ENCODE measurements at regions not wholly inside any gene's neighbourhood (a gene's known extent, or its start where the extent isn't known, plus 50 kb on each side); places are given as distances from the start of the nearest gene placed in this dataset.

GRCh38 chr12:123078120-123078465 is 72.8 kb downstream of the PITPNM2 start:
- intact Hi-C loops (cut with micrococcal nuclease), result no loop called here
- Mint-ChIP-seq H3K27me3 (ENCODE audit: low read depth in 3 of 3) (peaks cover 2% of the 10 kb centered on the region in 3 donors), H3K9me3 (no peaks in the 10 kb centered on the region), H3K27ac (no peak overlapping the region), H3K4me3 (no peak overlapping the region), H3K4me1 (peaks cover 19% of the 10 kb centered on the region), H3K36me3 (no peaks in the 10 kb centered on the region)
- DNase-seq, result no peak
- Histone ChIP-seq H4K20me1 (ENCODE audit: insufficient read depth, low read length) (no peaks in the 10 kb centered on the region), H3K9me3 (replicated peaks in 1 of 2; ENCODE audit: control insufficient read depth in 1 of 2, insufficient read depth in 1 of 2, low read length in 2 of 2) (no peaks in the 10 kb centered on the region), H3K36me3 (replicated peaks in 1 of 2; ENCODE audit: control insufficient read depth in 1 of 2, insufficient read depth in 2 of 2, low read length in 2 of 2) (no peaks in the 10 kb centered on the region), H3K27me3 (ENCODE audit: control insufficient read depth in 2 of 2, insufficient read depth in 2 of 2, low read length in 2 of 2) (no peaks in the 10 kb centered on the region), H3K27ac (ENCODE audit: low read depth in 1 of 2, low read length in 2 of 2) (no peak overlapping the region), H2AFZ (ENCODE audit: insufficient read depth, low read depth, low read length, poor library complexity, severe bottlenecking) (no peak overlapping the region), H3K4me1 (ENCODE audit: control insufficient read depth in 1 of 2, insufficient read depth in 2 of 2, low read length in 2 of 2) (no peaks in the 10 kb centered on the region), H3K4me3 (replicated peaks in 1 of 3; ENCODE audit: low read depth in 2 of 3, low read length in 3 of 3) (no peak overlapping the region), H3K9ac (ENCODE audit: insufficient read depth, low read length, poor library complexity, severe bottlenecking) (no peak overlapping the region), H3K4me2 (replicated peaks; ENCODE audit: extremely low read depth, low read length, poor library complexity, severe bottlenecking) (no peak overlapping the region), H3K79me2 (ENCODE audit: insufficient read depth, low read length) (no peaks in the 10 kb centered on the region)
- TF ChIP-seq, protein P1, sequence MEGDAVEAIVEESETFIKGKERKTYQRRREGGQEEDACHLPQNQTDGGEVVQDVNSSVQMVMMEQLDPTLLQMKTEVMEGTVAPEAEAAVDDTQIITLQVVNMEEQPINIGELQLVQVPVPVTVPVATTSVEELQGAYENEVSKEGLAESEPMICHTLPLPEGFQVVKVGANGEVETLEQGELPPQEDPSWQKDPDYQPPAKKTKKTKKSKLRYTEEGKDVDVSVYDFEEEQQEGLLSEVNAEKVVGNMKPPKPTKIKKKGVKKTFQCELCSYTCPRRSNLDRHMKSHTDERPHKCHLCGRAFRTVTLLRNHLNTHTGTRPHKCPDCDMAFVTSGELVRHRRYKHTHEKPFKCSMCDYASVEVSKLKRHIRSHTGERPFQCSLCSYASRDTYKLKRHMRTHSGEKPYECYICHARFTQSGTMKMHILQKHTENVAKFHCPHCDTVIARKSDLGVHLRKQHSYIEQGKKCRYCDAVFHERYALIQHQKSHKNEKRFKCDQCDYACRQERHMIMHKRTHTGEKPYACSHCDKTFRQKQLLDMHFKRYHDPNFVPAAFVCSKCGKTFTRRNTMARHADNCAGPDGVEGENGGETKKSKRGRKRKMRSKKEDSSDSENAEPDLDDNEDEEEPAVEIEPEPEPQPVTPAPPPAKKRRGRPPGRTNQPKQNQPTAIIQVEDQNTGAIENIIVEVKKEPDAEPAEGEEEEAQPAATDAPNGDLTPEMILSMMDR (IDR thresholded peaks at IDR 0.05), result no peak
- 96% methylated on average over 9 of the region's 12 CpGs for WGBS (ENCODE audit: insufficient coverage)

GRCh38 chr12:123077298-123078119 is 73.4 kb downstream of the PITPNM2 start:
- intact Hi-C loops (cut with micrococcal nuclease), result no loop called here
- H3K4me3 Mint-ChIP-seq, result no peak overlapping the region
- Histone ChIP-seq H4K20me1 (ENCODE audit: insufficient read depth, low read length) (no peaks in the 10 kb centered on the region), H3K36me3 (replicated peaks in 1 of 2; ENCODE audit: control insufficient read depth in 1 of 2, insufficient read depth in 2 of 2, low read length in 2 of 2) (no peaks in the 10 kb centered on the region), H2AFZ (ENCODE audit: insufficient read depth, low read depth, low read length, poor library complexity, severe bottlenecking) (no peak overlapping the region), H3K4me1 (ENCODE audit: control insufficient read depth in 1 of 2, insufficient read depth in 2 of 2, low read length in 2 of 2) (no peaks in the 10 kb centered on the region), H3K9ac (ENCODE audit: insufficient read depth, low read length, poor library complexity, severe bottlenecking) (no peak overlapping the region), H3K4me2 (replicated peaks; ENCODE audit: extremely low read depth, low read length, poor library complexity, severe bottlenecking) (no peak overlapping the region), H3K79me2 (ENCODE audit: insufficient read depth, low read length) (no peaks in the 10 kb centered on the region), H3K9me3 (replicated peaks in 1 of 2; ENCODE audit: control insufficient read depth in 1 of 2, insufficient read depth in 1 of 2, low read length in 2 of 2) (no peaks in the 10 kb centered on the region), H3K4me3 (replicated peaks in 1 of 3; ENCODE audit: low read depth in 2 of 3, low read length in 3 of 3) (no peak overlapping the region), H3K27ac (ENCODE audit: low read depth in 1 of 2, low read length in 2 of 2) (no peak overlapping the region), H3K27me3 (ENCODE audit: control insufficient read depth in 2 of 2, insufficient read depth in 2 of 2, low read length in 2 of 2) (no peaks in the 10 kb centered on the region)
- H3K36me3 Mint-ChIP-seq, result no peaks in the 10 kb centered on the region
- peaks cover 2% of the 10 kb centered on the region in 3 donors for H3K27me3 Mint-ChIP-seq (ENCODE audit: low read depth in 3 of 3)
- no peaks in the 10 kb centered on the region for H3K9me3 Mint-ChIP-seq
- H3K27ac Mint-ChIP-seq, result peak overlapping the region in 1 of 7 donors; percentile 64
- TF ChIP-seq, protein P1 (IDR thresholded peaks at IDR 0.05), result no peak
- WGBS (ENCODE audit: insufficient coverage), result 100% methylated on average over 13 of the region's 22 CpGs
- DNase-seq, result no peak
- H3K4me1 Mint-ChIP-seq, result peaks cover 15% of the 10 kb centered on the region
